Effector memory CD4-positive, alpha-beta T cell (primary cell): ENCODE measurements at regions not wholly inside any gene's neighbourhood (a gene's known extent, or its start where the extent isn't known, plus 50 kb on each side); places are given as distances from the start of the nearest gene placed in this dataset.

ENCODE experiments used
- DNase-seq, 3 donors: peaks; one replicate each; pipeline ENCODE4 v3.0.0-alpha.2; 2020
- H3K27ac ChIP-seq: 2 replicates; pipeline ENCODE4 v1.7.0; 2013; ENCODE audit warnings: mild to moderate bottlenecking, low read length, moderate library complexity; ENCODE audit not compliant: insufficient read depth, poor library complexity, severe bottlenecking
- H3K27me3 ChIP-seq: replicated peaks from 2 replicates; pipeline ENCODE4 v1.7.0; 2013; ENCODE audit warnings: mild to moderate bottlenecking, low read length; ENCODE audit not compliant: insufficient read depth, control insufficient read depth, poor library complexity, severe bottlenecking
- H3K36me3 ChIP-seq: 2 replicates; pipeline ENCODE4 v1.7.0; 2013; ENCODE audit warnings: mild to moderate bottlenecking, low read length, moderate library complexity; ENCODE audit not compliant: control insufficient read depth, insufficient read depth
- H3K4me1 ChIP-seq: 2 replicates; pipeline ENCODE4 v1.7.0; 2013; ENCODE audit warnings: low read length, mild to moderate bottlenecking; ENCODE audit not compliant: control insufficient read depth, insufficient read depth, poor library complexity, severe bottlenecking
- H3K4me3 ChIP-seq: 2 replicates; pipeline ENCODE4 v1.7.0; 2013; ENCODE audit warnings: low read length, low read depth, mild to moderate bottlenecking; ENCODE audit not compliant: insufficient read depth, poor library complexity, severe bottlenecking
- H3K9me3 ChIP-seq: 2 replicates; pipeline ENCODE4 v1.7.0; 2013; ENCODE audit warnings: mild to moderate bottlenecking, low read length, moderate library complexity; ENCODE audit not compliant: control insufficient read depth

DNA sequence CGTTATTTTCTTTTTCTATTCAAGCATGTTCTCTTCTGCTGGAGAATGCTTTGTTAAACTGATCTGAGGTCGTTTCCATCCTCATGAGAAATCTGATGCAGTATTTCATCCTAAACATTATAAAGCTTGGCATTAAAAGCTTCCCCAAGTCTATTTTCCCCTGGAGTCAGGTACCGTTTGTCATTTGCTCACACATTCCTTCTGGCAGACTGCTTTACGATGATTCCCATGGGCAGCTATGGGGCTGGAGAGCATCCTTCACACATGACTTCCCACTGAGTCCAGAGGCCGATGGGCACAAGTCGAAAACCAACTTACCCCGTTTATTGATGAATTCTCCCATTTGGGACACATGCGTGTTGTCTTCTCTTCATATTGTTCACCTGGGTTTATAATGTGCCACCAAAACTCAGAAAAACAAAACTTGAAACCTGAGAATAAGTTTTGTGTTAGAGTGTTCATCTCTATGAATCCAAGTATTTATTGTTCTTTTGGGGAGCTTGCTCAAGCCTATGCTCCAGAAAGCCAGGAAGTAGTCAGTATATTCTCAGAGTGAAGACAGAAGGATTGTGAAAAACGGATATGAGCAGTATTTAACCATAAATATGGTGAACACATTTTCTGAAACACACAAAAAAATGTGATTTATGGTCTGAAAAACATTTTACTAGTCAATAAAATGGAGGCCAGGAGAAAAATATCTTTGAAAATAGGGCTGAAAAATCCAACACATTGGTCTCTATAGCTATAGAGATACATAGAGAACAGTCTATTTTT, 298.8 kb upstream of the NOCT start:
- Histone ChIP-seq H3K4me1 (no peaks in the 10 kb centered on the region), H3K4me3 (no peak overlapping the region), H3K36me3 (no peaks in the 10 kb centered on the region), H3K9me3 (no peaks in the 10 kb centered on the region), H3K27me3 (no peaks in the 10 kb centered on the region), H3K27ac (no peak overlapping the region)
- DNase-seq, result no peak

GRCh38 chr4:138710297-138710696, 305.3 kb upstream of the NOCT start:
- H3K4me3 ChIP-seq, result no peak overlapping the region
- no peak for DNase-seq
- H3K4me1 ChIP-seq, result no peaks in the 10 kb centered on the region
- no peaks in the 10 kb centered on the region for H3K36me3 ChIP-seq
- no peaks in the 10 kb centered on the region for H3K27me3 ChIP-seq
- no peaks in the 10 kb centered on the region for H3K9me3 ChIP-seq
- H3K27ac ChIP-seq, result no peak overlapping the region

- H3K4me1 ChIP-seq, result no peaks in the 10 kb centered on the region
- no peak for DNase-seq
- H3K9me3 ChIP-seq, result no peaks in the 10 kb centered on the region
- no peak overlapping the region for H3K27ac ChIP-seq
- H3K36me3 ChIP-seq, result no peaks in the 10 kb centered on the region
- H3K4me3 ChIP-seq, result no peak overlapping the region
- no peaks in the 10 kb centered on the region for H3K27me3 ChIP-seq
These were observed 305.7 kb upstream of the NOCT start for GRCh38 chr4:138709859-138710258.

- Histone ChIP-seq H3K27ac (no peak overlapping the region), H3K4me1 (no peaks in the 10 kb centered on the region), H3K27me3 (no peaks in the 10 kb centered on the region), H3K36me3 (no peaks in the 10 kb centered on the region), H3K4me3 (no peak overlapping the region), H3K9me3 (no peaks in the 10 kb centered on the region)
- DNase-seq, result no peak
These were observed 307.6 kb upstream of the NOCT start for GRCh38 chr4:138707746-138708677.

DNA sequence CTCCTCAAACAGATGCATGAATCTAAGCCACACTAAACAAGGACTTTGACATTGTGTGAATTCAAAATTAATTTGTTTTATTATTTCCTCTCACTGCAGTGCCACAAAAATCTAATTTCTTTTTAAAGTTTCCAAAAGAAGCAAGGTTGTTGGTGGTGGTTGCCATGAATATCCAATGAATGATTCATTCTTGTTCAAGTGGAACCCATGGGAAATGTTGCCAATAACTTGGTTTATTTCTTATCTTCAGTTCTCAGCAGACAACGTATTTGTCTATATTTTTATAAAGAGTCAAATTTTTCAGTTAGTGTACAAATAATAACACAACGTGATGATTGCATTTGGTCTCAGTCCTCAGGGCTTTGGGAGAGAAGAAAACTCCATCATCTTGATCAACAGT, 309.4 kb upstream of the NOCT start:
- no peaks in the 10 kb centered on the region for H3K36me3 ChIP-seq
- H3K4me3 ChIP-seq, result no peak overlapping the region
- DNase-seq, result no peak
- no peak overlapping the region for H3K27ac ChIP-seq
- no peaks in the 10 kb centered on the region for H3K4me1 ChIP-seq
- H3K9me3 ChIP-seq, result no peaks in the 10 kb centered on the region
- no peaks in the 10 kb centered on the region for H3K27me3 ChIP-seq

DNA sequence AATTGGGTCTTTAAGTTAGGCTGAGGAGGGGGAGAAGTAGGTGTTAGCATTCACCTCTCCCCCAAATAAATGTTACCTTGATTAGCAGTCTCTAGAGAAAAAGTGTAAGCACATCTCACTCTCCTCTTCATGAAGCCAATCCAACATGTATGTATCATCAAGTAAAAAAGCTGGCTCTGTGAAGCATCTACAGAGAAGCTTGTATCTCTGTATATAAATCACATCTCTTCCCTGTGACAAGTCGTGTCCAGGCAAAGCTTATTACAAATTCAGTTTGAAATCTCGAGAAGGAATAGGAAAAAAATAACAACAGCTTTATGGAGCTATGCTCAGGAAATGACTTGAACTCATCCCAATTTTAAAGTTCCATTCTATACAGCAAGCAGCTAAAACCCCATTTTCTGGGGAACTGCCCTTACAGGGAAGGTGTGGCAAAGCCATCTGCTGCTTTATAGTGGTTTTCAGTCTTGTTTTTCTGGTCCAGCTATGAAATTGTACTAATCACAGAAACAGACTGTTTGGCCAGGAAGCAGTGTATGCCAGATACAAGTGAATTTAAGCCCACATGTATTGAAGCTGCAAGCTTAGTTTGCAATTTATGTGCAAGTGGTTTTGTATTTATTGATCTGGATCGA, 313.3 kb upstream of the NOCT start:
- no peak for DNase-seq
- Histone ChIP-seq H3K4me3 (no peak overlapping the region), H3K4me1 (no peaks in the 10 kb centered on the region), H3K27me3 (no peaks in the 10 kb centered on the region), H3K9me3 (no peaks in the 10 kb centered on the region), H3K36me3 (no peaks in the 10 kb centered on the region), H3K27ac (no peak overlapping the region)

- no peak overlapping the region for H3K27ac ChIP-seq
- H3K4me3 ChIP-seq, result no peak overlapping the region
- H3K4me1 ChIP-seq, result no peaks in the 10 kb centered on the region
- no peaks in the 10 kb centered on the region for H3K27me3 ChIP-seq
- no peaks in the 10 kb centered on the region for H3K9me3 ChIP-seq
- no peaks in the 10 kb centered on the region for H3K36me3 ChIP-seq
- no peak for DNase-seq
These were observed 316.9 kb upstream of the NOCT start for GRCh38 chr4:138698641-138699040.

DNA sequence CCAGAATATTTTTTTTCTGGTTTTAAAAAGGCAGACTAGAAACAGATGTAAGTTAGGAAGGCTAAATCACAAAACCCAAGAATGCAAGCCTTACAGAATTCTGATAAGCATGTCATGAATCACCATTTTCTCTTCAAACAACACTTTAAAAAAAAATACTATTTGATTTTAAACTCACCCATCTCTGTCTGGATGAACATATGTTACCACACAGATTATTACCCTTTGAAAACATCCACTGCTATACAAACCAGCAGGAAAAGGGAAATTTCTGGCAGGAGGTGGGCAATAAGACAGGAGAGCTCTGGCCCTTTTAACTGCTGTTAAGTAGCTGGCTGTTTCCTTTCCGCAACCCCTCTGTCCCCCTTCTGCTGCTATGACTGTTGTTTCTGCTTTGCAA, 317.7 kb upstream of the NOCT start:
- DNase-seq, result no peak
- Histone ChIP-seq H3K36me3 (no peaks in the 10 kb centered on the region), H3K4me1 (no peaks in the 10 kb centered on the region), H3K27me3 (no peaks in the 10 kb centered on the region), H3K9me3 (no peaks in the 10 kb centered on the region), H3K27ac (no peak overlapping the region), H3K4me3 (no peak overlapping the region)

- DNase-seq, result no peak
- H3K4me3 ChIP-seq, result no peak overlapping the region
- no peaks in the 10 kb centered on the region for H3K4me1 ChIP-seq
- no peaks in the 10 kb centered on the region for H3K36me3 ChIP-seq
- no peaks in the 10 kb centered on the region for H3K27me3 ChIP-seq
- H3K27ac ChIP-seq, result no peak overlapping the region
- H3K9me3 ChIP-seq, result no peaks in the 10 kb centered on the region
These were observed 318.8 kb upstream of the NOCT start for GRCh38 chr4:138696771-138697170.

- DNase-seq, result no peak
- H3K4me1 ChIP-seq, result no peaks in the 10 kb centered on the region
- no peaks in the 10 kb centered on the region for H3K9me3 ChIP-seq
- no peaks in the 10 kb centered on the region for H3K36me3 ChIP-seq
- no peaks in the 10 kb centered on the region for H3K27me3 ChIP-seq
- no peak overlapping the region for H3K4me3 ChIP-seq
- no peak overlapping the region for H3K27ac ChIP-seq
These were observed 319.5 kb upstream of the NOCT start for GRCh38 chr4:138696058-138696457.
